ENCODE measurements at regions not wholly inside any gene's neighbourhood (a gene's known extent, or its start where the extent isn't known, plus 50 kb on each side); places are given as distances from the start of the nearest gene placed in this dataset.

- DNase-seq: no peak
Observed at GRCh38 chr7:41275255-41275654, 427.6 kb downstream of the INHBA start.

- no peak for DNase-seq
Observed at GRCh38 chr7:41274179-41274578, 428.7 kb downstream of the INHBA start.

GRCh38 chr7:41272664-41273063 is 430.2 kb downstream of the INHBA start:
- DNase-seq: no peak

GRCh38 chr7:41268878-41269277 is 434.0 kb downstream of the INHBA start:
- no peak for DNase-seq

GRCh38 chr7:41261080-41261479 is 441.8 kb downstream of the INHBA start:
- no peak for DNase-seq

GRCh38 chr7:41257660-41258059 is 445.2 kb downstream of the INHBA start:
- no peak for DNase-seq

GRCh38 chr7:41256186-41256945 is 446.5 kb downstream of the INHBA start:
- no peak for DNase-seq

GRCh38 chr7:41255716-41256115 is 447.2 kb downstream of the INHBA start:
- no peak for DNase-seq

GRCh38 chr7:41255113-41255512 is 447.8 kb downstream of the INHBA start:
- no peak for DNase-seq

- no peak for DNase-seq
Observed at GRCh38 chr7:41252957-41253356, 449.9 kb downstream of the INHBA start.

GRCh38 chr7:41252551-41252950 is 450.3 kb downstream of the INHBA start:
- DNase-seq: no peak

- no peak for DNase-seq
Observed at GRCh38 chr7:41247143-41247865, 455.6 kb downstream of the INHBA start.

- no peak for DNase-seq
Observed at GRCh38 chr7:41245916-41246315, 457.0 kb downstream of the INHBA start.

GRCh38 chr7:41244246-41244645 is 458.6 kb downstream of the INHBA start:
- no peak for DNase-seq

- DNase-seq: no peak
Observed at GRCh38 chr7:41241641-41242040, 461.2 kb downstream of the INHBA start.

GRCh38 chr7:41239596-41239995 is 463.3 kb downstream of the INHBA start:
- DNase-seq: no peak

GRCh38 chr7:41238851-41239331 is 464.0 kb downstream of the INHBA start:
- no peak for DNase-seq

GRCh38 chr7:41237956-41238355 is 464.9 kb downstream of the INHBA start:
- DNase-seq: no peak

GRCh38 chr7:41232086-41232485 is 470.8 kb downstream of the INHBA start:
- DNase-seq: no peak

- DNase-seq: no peak
Observed at GRCh38 chr7:41224063-41224763, 478.7 kb downstream of the INHBA start.

- DNase-seq: no peak
Observed at GRCh38 chr7:41222746-41223145, 480.1 kb downstream of the INHBA start.

GRCh38 chr7:41220266-41220665 is 482.6 kb downstream of the INHBA start:
- DNase-seq: no peak

GRCh38 chr7:41219276-41219675 is 483.6 kb downstream of the INHBA start:
- no peak for DNase-seq

GRCh38 chr7:41217306-41217705 is 485.6 kb downstream of the INHBA start:
- no peak for DNase-seq

Data from 8988T (cell line).